Fibroblast of skin of right biceps (primary cell): ENCODE measurements at regions not wholly inside any gene's neighbourhood (a gene's known extent, or its start where the extent isn't known, plus 50 kb on each side); places are given as distances from the start of the nearest gene placed in this dataset.

Source experiments
- DNase-seq: peaks from one replicate; pipeline ENCODE4 v3.0.0-alpha.2; 2013

- no peak for DNase-seq
Measured at GRCh38 chr17:14525551-14526455, 224.9 kb downstream of the HS3ST3B1 start.

GRCh38 chr17:14522795-14523387, 222.0 kb downstream of the HS3ST3B1 start:
- DNase-seq = no peak

- DNase-seq = peak; percentile 41
Measured at GRCh38 chr17:14518919-14519318, 218.0 kb downstream of the HS3ST3B1 start.

- peak; percentile 5 for DNase-seq
Measured at GRCh38 chr17:14514973-14515372, 214.1 kb downstream of the HS3ST3B1 start.

- DNase-seq = no peak
Measured at GRCh38 chr17:14513835-14514234, 213.0 kb downstream of the HS3ST3B1 start.

GRCh38 chr17:14510136-14510535, 209.3 kb downstream of the HS3ST3B1 start:
- peak; percentile 30 for DNase-seq

GRCh38 chr17:14508156-14508555, 207.3 kb downstream of the HS3ST3B1 start:
- no peak for DNase-seq

- DNase-seq = no peak
Measured at GRCh38 chr17:14506364-14506763, 205.5 kb downstream of the HS3ST3B1 start.

- DNase-seq = no peak
Measured at GRCh38 chr17:14505606-14506005, 204.7 kb downstream of the HS3ST3B1 start.

GRCh38 chr17:14499976-14500375, 199.1 kb downstream of the HS3ST3B1 start:
- DNase-seq = no peak

- DNase-seq = no peak
Measured at GRCh38 chr17:14498812-14499211, 197.9 kb downstream of the HS3ST3B1 start.

- no peak for DNase-seq
Measured at GRCh38 chr17:14494161-14494560, 193.3 kb downstream of the HS3ST3B1 start.

GRCh38 chr17:14489986-14490385, 189.1 kb downstream of the HS3ST3B1 start:
- DNase-seq = no peak

GRCh38 chr17:14488958-14489550, 188.2 kb downstream of the HS3ST3B1 start:
- DNase-seq = no peak

- DNase-seq = no peak
Measured at GRCh38 chr17:14487068-14487467, 186.2 kb downstream of the HS3ST3B1 start.

GRCh38 chr17:14482715-14483114, 181.8 kb downstream of the HS3ST3B1 start:
- no peak for DNase-seq

- DNase-seq = no peak
Measured at GRCh38 chr17:14481664-14482063, 180.8 kb downstream of the HS3ST3B1 start.

GRCh38 chr17:14474591-14474990, 173.7 kb downstream of the HS3ST3B1 start:
- no peak for DNase-seq

GRCh38 chr17:14471052-14471451, 170.2 kb downstream of the HS3ST3B1 start:
- peak; percentile 77 for DNase-seq

GRCh38 chr17:14470417-14470816, 169.5 kb downstream of the HS3ST3B1 start:
- DNase-seq = no peak

- DNase-seq = no peak
Measured at GRCh38 chr17:14469971-14470370, 169.1 kb downstream of the HS3ST3B1 start.

GRCh38 chr17:14468858-14469257, 168.0 kb downstream of the HS3ST3B1 start:
- no peak for DNase-seq

- no peak for DNase-seq
Measured at GRCh38 chr17:14461227-14461548, 160.3 kb downstream of the HS3ST3B1 start.
